BLaER1 treated with 17β-estradiol and CSF1 and Interleukin-3, amounts not matched to agents 10 nM and 100 nM (cell line): ENCODE measurements at regions not wholly inside any gene's neighbourhood (a gene's known extent, or its start where the extent isn't known, plus 50 kb on each side); places are given as distances from the start of the nearest gene placed in this dataset.

Experiments
- H3K27ac ChIP-seq, 11 experiments: shearing (Covaris generic); formaldehyde crosslinking; 2 replicates each; pipeline ENCODE4 v1.8.1; 2022
- H3K27me3 ChIP-seq, 11 experiments: shearing (Covaris generic); formaldehyde crosslinking; 2 replicates each; pipeline ENCODE4 v1.8.1; 2022
- H3K36me3 ChIP-seq, 11 experiments: shearing (Covaris generic); formaldehyde crosslinking; 2 replicates each; pipeline ENCODE4 v1.8.1; 2022
- H3K4me1 ChIP-seq, 10 experiments: shearing (Covaris generic); formaldehyde crosslinking; 2 replicates each; pipeline ENCODE4 v1.8.1; 2022
- H3K4me2 ChIP-seq, 11 experiments: shearing (Covaris generic); formaldehyde crosslinking; 2 replicates each; pipeline ENCODE4 v1.8.1; 2022
- H3K4me3 ChIP-seq, 10 experiments: shearing (Covaris generic); formaldehyde crosslinking; 2 replicates each; pipeline ENCODE4 v1.8.1; 2022
- H3K9ac ChIP-seq, 11 experiments: shearing (Covaris generic); formaldehyde crosslinking; 2 replicates each; pipeline ENCODE4 v1.8.1; 2022
- H3K9me3 ChIP-seq, 11 experiments: shearing (Covaris generic); formaldehyde crosslinking; replicated peaks in 1 of 11; 2 replicates each; pipeline ENCODE4 v1.8.1; 2022
- H4K20me1 ChIP-seq, 11 experiments: shearing (Covaris generic); formaldehyde crosslinking; 2 replicates each; pipeline ENCODE4 v1.8.1; 2022
- Cebpa-rat ChIP-seq, 11 experiments: shearing (Covaris generic); IDR thresholded peaks; 2 replicates each; pipeline ENCODE4 v1.8.1; 2022

DNA sequence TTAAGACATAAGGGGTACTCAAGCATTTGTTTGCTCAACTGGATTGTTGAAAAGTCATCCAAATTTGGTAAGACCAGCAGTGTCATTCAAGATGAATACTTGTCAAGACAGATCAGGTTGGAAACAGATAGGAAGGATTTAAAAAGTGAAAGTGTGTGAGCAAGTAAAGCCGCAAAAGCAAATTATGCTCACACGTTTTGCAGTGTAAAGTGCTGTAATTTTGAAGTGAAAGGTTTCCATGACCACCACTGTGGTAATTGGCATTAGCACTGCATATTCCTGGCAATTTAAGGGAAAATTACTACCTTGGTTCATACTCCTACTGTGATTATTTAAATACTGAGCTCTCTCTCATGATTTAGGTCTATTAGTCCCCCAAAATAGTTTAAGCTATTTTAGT lies 704.1 kb upstream of the CCDC179 start:
- no peak for TF ChIP-seq Cebpa-rat (IDR thresholded peaks at IDR 0.05)
- H4K20me1 ChIP-seq, result no peaks in the 10 kb centered on the region
- no peak overlapping the region for H3K4me3 ChIP-seq
- peaks cover 0 to 6% (median 1%) of the 10 kb centered on the region in 10 experiments; a peak in 8 of 20 replicates for H3K4me1 ChIP-seq
- no peaks in the 10 kb centered on the region for H3K27me3 ChIP-seq
- no peak overlapping the region for H3K9ac ChIP-seq
- H3K27ac ChIP-seq, result no peak overlapping the region
- no peak overlapping the region for H3K4me2 ChIP-seq
- no peaks in the 10 kb centered on the region for H3K36me3 ChIP-seq
- H3K9me3 ChIP-seq, result no peaks in the 10 kb centered on the region

DNA sequence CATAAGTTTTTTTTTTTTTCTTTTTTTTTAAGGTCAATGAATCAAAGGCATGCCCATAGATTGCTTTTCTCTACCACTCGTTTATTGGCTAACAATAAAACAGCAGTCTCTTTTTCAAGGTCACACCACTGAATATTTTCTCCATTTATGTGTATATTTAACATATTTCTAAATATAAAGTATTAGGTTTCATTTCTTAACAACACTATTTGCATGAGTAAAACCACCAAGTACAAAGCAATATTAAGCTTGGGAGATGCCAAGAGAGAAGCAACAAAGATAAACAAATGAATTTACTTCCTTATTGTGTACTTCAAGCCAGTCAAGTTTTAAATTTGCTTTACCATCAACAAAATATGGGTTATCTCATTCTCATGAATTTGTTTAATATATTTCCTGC lies 708.9 kb upstream of the CCDC179 start:
- H3K4me1 ChIP-seq, result peaks cover 0 to 11% (median 6%) of the 10 kb centered on the region in 10 experiments; a peak in 9 of 20 replicates
- no peaks in the 10 kb centered on the region for H3K9me3 ChIP-seq
- TF ChIP-seq Cebpa-rat (IDR thresholded peaks at IDR 0.05), result no peak
- H3K27ac ChIP-seq, result no peak overlapping the region
- peak overlapping the region in 6 of 11 experiments; percentile 15 to 46 (median 36); a peak in 6 of 22 replicates for H3K4me2 ChIP-seq
- no peaks in the 10 kb centered on the region for H3K27me3 ChIP-seq
- no peak overlapping the region for H3K9ac ChIP-seq
- H4K20me1 ChIP-seq, result no peaks in the 10 kb centered on the region
- H3K4me3 ChIP-seq, result no peak overlapping the region
- H3K36me3 ChIP-seq, result no peaks in the 10 kb centered on the region

DNA sequence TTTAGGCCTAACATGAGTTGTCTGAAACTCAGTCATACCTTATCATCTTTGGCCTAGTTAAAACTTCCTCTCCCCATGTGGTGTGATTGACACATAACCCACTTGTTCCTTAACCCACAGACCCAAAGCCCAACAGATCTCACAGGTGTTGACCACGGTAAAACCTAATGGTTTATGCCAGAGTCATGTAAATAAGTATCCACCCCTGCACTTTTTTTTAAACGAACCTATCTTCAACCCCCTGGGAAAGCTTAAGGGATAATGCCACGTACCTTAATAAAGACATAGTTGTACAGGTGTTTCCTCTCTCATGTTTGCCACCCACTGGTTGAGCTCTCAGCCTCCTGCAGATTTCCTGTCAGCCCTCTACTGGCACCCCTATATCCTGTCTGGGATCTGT lies 709.3 kb upstream of the CCDC179 start:
- H4K20me1 ChIP-seq, result no peaks in the 10 kb centered on the region
- H3K9me3 ChIP-seq, result no peaks in the 10 kb centered on the region
- no peak overlapping the region for H3K27ac ChIP-seq
- no peak overlapping the region for H3K9ac ChIP-seq
- no peak for TF ChIP-seq Cebpa-rat (IDR thresholded peaks at IDR 0.05)
- H3K27me3 ChIP-seq, result no peaks in the 10 kb centered on the region
- peaks cover 0 to 11% (median 6%) of the 10 kb centered on the region in 10 experiments; a peak in 9 of 20 replicates for H3K4me1 ChIP-seq
- no peak overlapping the region for H3K4me3 ChIP-seq
- H3K4me2 ChIP-seq, result peak overlapping the region in 7 of 11 experiments; percentile 12 to 46 (median 35); a peak in 9 of 22 replicates
- no peaks in the 10 kb centered on the region for H3K36me3 ChIP-seq

DNA sequence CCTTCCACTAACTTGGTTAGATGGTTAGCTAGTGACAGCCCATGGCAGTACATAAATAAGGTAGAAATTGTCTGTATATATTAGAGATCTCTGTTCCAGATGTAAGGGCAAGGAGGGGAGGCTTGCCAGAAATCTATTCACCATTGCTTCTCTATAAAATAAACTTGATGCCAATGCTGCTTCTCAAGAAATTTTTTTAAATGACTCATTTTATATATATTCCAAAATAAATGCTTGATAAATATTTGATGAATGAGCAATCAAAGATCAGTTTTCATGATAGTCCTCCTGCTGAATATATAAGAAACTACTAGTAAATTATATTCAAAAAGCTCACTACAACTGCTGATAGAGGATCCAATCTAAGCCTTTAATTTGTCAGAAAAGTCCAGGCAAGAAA lies 710.6 kb upstream of the CCDC179 start:
- Histone ChIP-seq H3K36me3 (no peaks in the 10 kb centered on the region), H3K27me3 (no peaks in the 10 kb centered on the region), H4K20me1 (no peaks in the 10 kb centered on the region), H3K9me3 (no peaks in the 10 kb centered on the region), H3K4me1 (peaks cover 0 to 11% (median 6%) of the 10 kb centered on the region in 10 experiments; a peak in 9 of 20 replicates), H3K9ac (no peak overlapping the region), H3K27ac (no peak overlapping the region), H3K4me2 (no peak overlapping the region), H3K4me3 (no peak overlapping the region)
- TF ChIP-seq Cebpa-rat (IDR thresholded peaks at IDR 0.05), result no peak

DNA sequence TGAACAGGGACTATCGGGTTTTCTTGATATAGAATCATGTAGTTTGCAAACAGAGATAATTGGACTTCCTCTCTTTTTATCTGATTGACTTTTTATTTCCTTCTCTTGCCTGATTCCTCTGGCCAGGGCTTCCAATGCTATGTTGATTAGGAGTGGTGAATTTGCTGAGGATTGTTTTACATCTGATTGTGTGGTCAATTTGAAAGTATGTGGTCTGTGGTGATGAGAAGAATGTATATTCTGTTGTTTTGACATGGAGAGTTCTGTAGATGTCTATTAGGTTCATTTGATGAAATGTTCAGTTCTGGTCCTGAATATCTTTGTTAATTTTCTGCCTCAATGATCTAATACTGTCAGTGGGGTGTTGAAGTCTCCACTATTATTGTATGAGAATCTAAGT lies 713.2 kb upstream of the CCDC179 start:
- H3K4me1 ChIP-seq, result peaks cover 0 to 11% (median 6%) of the 10 kb centered on the region in 10 experiments; a peak in 9 of 20 replicates
- H3K27me3 ChIP-seq, result no peaks in the 10 kb centered on the region
- no peaks in the 10 kb centered on the region for H3K36me3 ChIP-seq
- H4K20me1 ChIP-seq, result no peaks in the 10 kb centered on the region
- H3K9me3 ChIP-seq, result no peaks in the 10 kb centered on the region
- H3K27ac ChIP-seq, result no peak overlapping the region
- no peak for TF ChIP-seq Cebpa-rat (IDR thresholded peaks at IDR 0.05)
- H3K4me2 ChIP-seq, result no peak overlapping the region
- H3K4me3 ChIP-seq, result no peak overlapping the region
- no peak overlapping the region for H3K9ac ChIP-seq

DNA sequence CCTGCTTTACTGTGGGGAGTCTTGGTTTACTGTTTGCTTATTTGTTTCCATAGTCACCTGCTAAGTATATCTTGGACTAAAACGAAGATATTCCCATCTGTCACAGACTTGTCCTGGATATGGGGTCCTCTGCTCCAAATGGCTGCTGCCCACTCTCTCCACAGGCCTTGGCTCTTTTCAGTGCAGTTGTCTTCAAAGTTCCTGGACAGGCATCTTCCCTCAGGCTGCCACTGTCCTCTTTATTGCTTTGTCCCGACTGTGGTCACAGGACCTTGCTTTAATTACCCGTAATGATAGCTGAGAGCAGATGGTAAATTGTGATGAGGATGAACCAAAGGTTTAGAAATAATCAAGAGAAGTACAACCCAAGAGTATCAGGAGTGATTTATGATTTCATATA lies 713.9 kb upstream of the CCDC179 start:
- no peak overlapping the region for H3K27ac ChIP-seq
- H3K27me3 ChIP-seq, result no peaks in the 10 kb centered on the region
- no peak overlapping the region for H3K4me2 ChIP-seq
- H3K4me1 ChIP-seq, result peaks cover 0 to 8% (median 6%) of the 10 kb centered on the region in 10 experiments; a peak in 9 of 20 replicates
- no peaks in the 10 kb centered on the region for H3K36me3 ChIP-seq
- H4K20me1 ChIP-seq, result no peaks in the 10 kb centered on the region
- no peak overlapping the region for H3K4me3 ChIP-seq
- no peaks in the 10 kb centered on the region for H3K9me3 ChIP-seq
- H3K9ac ChIP-seq, result no peak overlapping the region
- no peak for TF ChIP-seq Cebpa-rat (IDR thresholded peaks at IDR 0.05)

DNA sequence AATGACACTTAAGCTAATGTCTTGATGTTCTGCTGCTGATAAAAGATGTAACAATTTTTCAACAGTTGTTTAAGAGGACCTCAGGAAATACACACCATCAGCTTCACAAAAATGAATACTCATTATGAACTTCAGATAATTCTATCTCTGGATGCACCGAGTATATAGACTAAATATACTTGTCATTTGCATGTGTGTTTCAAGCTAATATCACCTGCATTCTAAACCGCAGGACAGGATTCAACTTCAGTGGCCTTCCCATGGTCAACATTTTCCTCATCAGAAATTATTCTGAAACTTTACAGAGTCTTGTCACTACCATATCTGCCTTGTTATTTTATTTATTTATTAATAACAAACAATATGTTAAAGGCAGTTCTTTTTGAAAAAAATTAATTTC lies 717.0 kb upstream of the CCDC179 start:
- H3K9me3 ChIP-seq, result no peaks in the 10 kb centered on the region
- no peak overlapping the region for H3K27ac ChIP-seq
- H3K36me3 ChIP-seq, result no peaks in the 10 kb centered on the region
- H3K27me3 ChIP-seq, result no peaks in the 10 kb centered on the region
- H3K4me1 ChIP-seq, result no peaks in the 10 kb centered on the region
- H3K9ac ChIP-seq, result no peak overlapping the region
- H3K4me3 ChIP-seq, result no peak overlapping the region
- no peak for TF ChIP-seq Cebpa-rat (IDR thresholded peaks at IDR 0.05)
- no peaks in the 10 kb centered on the region for H4K20me1 ChIP-seq
- H3K4me2 ChIP-seq, result no peak overlapping the region

DNA sequence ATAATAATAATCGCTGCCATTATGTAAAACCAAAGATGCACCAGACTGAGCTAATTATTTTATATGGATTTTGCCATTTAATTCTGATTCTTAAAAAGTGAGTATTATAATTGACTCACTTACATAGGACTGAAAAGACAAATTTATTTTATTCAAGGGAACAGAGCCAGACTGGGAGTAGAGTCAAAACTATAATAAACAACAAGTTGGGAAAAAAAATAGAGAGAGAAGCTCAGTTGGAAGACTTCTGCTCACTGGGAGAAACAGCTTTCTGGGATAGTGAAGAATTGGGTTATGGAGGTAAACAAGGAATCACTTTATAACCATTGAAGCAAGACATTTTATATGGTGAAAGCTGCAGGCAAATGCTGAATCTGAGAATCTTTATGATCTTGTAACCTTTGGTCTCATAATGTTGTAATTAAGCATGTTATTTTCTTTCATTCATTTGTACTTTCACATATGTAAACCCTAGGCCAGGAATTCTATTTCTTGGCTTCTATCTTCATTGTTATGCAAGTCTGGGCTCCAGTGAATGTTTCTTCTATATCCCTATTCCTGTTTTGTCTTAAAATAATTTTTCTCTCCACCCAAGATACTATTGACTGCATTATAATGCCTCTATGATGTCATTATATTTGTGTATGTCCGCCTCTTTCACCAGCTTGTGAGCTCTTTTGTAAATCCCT lies 725.3 kb upstream of the CCDC179 start:
- no peak for TF ChIP-seq Cebpa-rat (IDR thresholded peaks at IDR 0.05)
- H3K4me3 ChIP-seq, result no peak overlapping the region
- no peaks in the 10 kb centered on the region for H3K27me3 ChIP-seq
- no peak overlapping the region for H3K4me2 ChIP-seq
- H3K27ac ChIP-seq, result no peak overlapping the region
- H3K36me3 ChIP-seq, result no peaks in the 10 kb centered on the region
- H3K9me3 ChIP-seq, result no peaks in the 10 kb centered on the region
- no peak overlapping the region for H3K9ac ChIP-seq
- no peaks in the 10 kb centered on the region for H4K20me1 ChIP-seq
- H3K4me1 ChIP-seq, result no peaks in the 10 kb centered on the region

DNA sequence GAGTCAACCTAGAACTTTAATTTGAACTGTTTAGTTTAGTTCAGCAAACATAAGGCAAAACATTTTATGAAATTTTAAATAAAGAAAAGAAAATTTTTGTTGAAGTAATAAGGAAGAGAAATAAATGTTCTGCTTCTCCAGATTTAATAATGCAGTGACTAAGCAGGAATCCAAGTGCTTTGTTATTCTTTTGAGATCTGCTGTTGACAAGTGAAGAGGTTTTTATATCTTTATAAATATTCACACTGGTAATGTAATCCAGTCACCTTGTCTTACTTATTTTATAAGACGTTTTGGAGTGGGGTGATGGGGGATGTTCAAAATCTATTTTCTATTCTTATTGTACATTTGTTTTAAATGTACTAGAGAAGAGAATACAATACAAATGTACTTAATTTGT lies 725.9 kb upstream of the CCDC179 start:
- Histone ChIP-seq H3K9me3 (no peaks in the 10 kb centered on the region), H3K27me3 (no peaks in the 10 kb centered on the region), H4K20me1 (no peaks in the 10 kb centered on the region), H3K27ac (no peak overlapping the region), H3K4me3 (no peak overlapping the region), H3K36me3 (no peaks in the 10 kb centered on the region), H3K4me1 (no peaks in the 10 kb centered on the region), H3K9ac (no peak overlapping the region), H3K4me2 (no peak overlapping the region)
- TF ChIP-seq Cebpa-rat (IDR thresholded peaks at IDR 0.05), result no peak

DNA sequence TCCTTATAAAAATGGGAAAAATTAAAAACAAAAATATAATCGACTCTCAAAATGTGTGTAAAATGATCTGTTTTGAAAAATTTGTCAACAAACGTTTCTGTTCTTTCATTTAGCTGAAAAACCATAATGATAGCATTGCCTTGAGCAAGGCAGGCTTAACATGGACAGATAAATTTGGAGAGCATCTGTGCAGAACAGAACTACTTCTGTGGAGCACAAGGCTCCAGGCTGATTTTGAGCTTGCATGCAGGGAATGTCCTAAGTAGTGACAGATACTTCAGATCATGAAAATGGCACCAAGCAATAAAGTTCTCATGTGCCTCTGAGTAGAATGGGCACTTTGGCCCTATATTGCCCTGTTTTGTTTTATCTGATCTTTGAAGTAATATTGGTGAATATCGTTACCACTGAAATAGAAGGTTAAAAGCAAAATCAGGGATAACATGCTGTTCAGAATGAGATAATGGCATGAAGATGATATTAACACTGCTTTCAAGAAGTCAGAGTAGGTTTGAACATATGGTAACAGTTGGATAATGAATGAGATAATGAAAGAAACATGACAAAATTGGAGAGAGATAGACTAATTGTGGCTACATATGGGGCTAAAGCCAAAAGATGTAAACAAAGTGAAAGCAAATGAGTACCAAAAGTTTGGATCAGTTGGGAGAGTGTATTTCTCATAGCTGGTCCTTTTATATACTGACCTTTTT lies 730.5 kb upstream of the CCDC179 start:
- Histone ChIP-seq H3K4me2 (no peak overlapping the region), H3K9ac (no peak overlapping the region), H3K9me3 (no peaks in the 10 kb centered on the region), H4K20me1 (no peaks in the 10 kb centered on the region), H3K4me1 (no peaks in the 10 kb centered on the region), H3K4me3 (no peak overlapping the region), H3K36me3 (no peaks in the 10 kb centered on the region), H3K27ac (no peak overlapping the region), H3K27me3 (no peaks in the 10 kb centered on the region)
- no peak for TF ChIP-seq Cebpa-rat (IDR thresholded peaks at IDR 0.05)
